Nephron (organoid): ENCODE measurements at regions not wholly inside any gene's neighbourhood (a gene's known extent, or its start where the extent isn't known, plus 50 kb on each side); places are given as distances from the start of the nearest gene placed in this dataset.

Experiments
- H3K27ac Mint-ChIP-seq, 3 experiments: 2 replicates each; pipeline ENCODE4 v1.8.0; 2020; ENCODE audit warnings: mixed read lengths in 3 of 3, mild to moderate bottlenecking in 2 of 3, moderate library complexity in 1 of 3
- H3K27me3 Mint-ChIP-seq: 2 replicates; pipeline ENCODE4 v1.8.0; 2021; ENCODE audit warnings: low read depth, mild to moderate bottlenecking, moderate library complexity, mixed read lengths
- H3K36me3 Mint-ChIP-seq: 2 replicates; pipeline ENCODE4 v1.8.0; 2020; ENCODE audit warnings: low read depth, mixed read lengths
- H3K4me1 Mint-ChIP-seq: 2 replicates; pipeline ENCODE4 v1.8.0; 2020; ENCODE audit warnings: mixed read lengths
- H3K4me3 Mint-ChIP-seq, 3 experiments: 2 replicates each; pipeline ENCODE4 v1.8.0; 2020; ENCODE audit warnings: mild to moderate bottlenecking in 3 of 3, mixed read lengths in 3 of 3, moderate library complexity in 2 of 3
- H3K9me3 Mint-ChIP-seq: 2 replicates; pipeline ENCODE4 v1.8.0; 2020; ENCODE audit warnings: mixed read lengths
- TF ChIP-seq, protein P1 (sequence below), 3 experiments: fragments of 200-600 bp; sonication (generic); IDR thresholded peaks; one replicate each; pipeline ENCODE4 v1.5.0; 2021; ENCODE audit warnings: antibody characterized with exemption in 3 of 3; ENCODE audit not compliant: unreplicated experiment in 3 of 3

DNA sequence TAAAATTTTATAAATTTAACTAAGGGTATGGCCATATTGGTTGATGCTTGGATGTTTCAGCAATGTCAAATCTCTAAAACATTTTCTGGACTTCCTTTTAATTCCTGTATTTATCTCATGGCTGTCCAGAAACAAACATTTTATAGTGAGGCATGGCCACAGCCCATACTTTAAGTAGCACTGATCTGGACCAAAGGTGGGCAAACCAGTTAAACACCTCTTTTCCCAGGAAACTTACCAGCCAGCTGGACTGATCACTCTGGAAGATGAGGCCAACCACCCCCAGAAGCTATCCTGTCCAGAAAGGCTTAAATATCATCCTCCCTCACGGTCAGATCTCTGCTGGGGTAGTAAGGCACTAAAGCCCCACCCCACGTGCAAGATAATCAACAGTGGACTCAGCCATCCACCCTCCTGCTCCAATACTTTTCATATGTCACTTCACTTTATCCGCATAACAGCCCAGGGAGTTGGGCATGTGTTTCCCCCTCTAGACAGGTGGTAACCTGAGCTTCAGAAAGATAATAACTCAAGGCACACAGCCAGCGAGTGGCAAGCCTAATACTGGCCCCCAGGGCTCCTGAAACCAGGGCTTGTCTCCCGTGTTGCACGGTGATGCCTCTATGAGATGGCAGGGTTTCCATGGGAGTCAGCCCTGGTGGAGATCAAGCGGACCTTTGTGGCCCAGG, 120.5 kb upstream of the NGF start:
- Mint-ChIP-seq H3K27ac (peak overlapping the region in 2 of 3 experiments; percentile 7 to 57), H3K9me3 (no peaks in the 10 kb centered on the region), H3K4me1 (peaks cover 30% of the 10 kb centered on the region), H3K4me3 (no peak overlapping the region), H3K27me3 (peaks cover 3% of the 10 kb centered on the region), H3K36me3 (no peaks in the 10 kb centered on the region)
- TF ChIP-seq, protein P1, sequence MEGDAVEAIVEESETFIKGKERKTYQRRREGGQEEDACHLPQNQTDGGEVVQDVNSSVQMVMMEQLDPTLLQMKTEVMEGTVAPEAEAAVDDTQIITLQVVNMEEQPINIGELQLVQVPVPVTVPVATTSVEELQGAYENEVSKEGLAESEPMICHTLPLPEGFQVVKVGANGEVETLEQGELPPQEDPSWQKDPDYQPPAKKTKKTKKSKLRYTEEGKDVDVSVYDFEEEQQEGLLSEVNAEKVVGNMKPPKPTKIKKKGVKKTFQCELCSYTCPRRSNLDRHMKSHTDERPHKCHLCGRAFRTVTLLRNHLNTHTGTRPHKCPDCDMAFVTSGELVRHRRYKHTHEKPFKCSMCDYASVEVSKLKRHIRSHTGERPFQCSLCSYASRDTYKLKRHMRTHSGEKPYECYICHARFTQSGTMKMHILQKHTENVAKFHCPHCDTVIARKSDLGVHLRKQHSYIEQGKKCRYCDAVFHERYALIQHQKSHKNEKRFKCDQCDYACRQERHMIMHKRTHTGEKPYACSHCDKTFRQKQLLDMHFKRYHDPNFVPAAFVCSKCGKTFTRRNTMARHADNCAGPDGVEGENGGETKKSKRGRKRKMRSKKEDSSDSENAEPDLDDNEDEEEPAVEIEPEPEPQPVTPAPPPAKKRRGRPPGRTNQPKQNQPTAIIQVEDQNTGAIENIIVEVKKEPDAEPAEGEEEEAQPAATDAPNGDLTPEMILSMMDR (IDR thresholded peaks at IDR 0.05; ENCODE audit: unreplicated experiment in 3 of 3) = no peak

DNA sequence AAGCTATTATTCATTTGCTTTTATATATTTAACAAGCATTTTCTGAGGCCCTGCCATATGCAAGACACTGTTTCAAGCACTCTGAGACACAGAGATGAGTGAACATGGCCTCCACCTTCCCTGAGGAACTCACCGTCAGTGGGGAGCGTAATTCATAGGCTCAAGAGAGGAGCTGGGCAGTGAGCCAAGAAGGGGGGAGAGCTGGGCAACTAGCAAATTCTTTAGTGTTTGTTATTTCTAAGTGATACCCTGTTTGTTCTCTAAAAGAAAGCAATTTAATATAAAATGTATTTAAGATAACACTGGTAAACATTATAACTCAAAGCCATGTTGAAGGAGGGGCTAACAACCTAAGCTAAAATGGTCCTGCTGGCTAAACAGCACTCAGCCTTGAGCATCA, 119.2 kb upstream of the NGF start:
- peaks cover 3% of the 10 kb centered on the region for H3K27me3 Mint-ChIP-seq
- peak overlapping the region; percentile 75 to 92 (median 80) for H3K27ac Mint-ChIP-seq
- H3K9me3 Mint-ChIP-seq = no peaks in the 10 kb centered on the region
- H3K4me1 Mint-ChIP-seq = peaks cover 30% of the 10 kb centered on the region
- TF ChIP-seq, protein P1 (IDR thresholded peaks at IDR 0.05; ENCODE audit: unreplicated experiment in 3 of 3) = no peak
- H3K4me3 Mint-ChIP-seq = no peak overlapping the region
- no peaks in the 10 kb centered on the region for H3K36me3 Mint-ChIP-seq

DNA sequence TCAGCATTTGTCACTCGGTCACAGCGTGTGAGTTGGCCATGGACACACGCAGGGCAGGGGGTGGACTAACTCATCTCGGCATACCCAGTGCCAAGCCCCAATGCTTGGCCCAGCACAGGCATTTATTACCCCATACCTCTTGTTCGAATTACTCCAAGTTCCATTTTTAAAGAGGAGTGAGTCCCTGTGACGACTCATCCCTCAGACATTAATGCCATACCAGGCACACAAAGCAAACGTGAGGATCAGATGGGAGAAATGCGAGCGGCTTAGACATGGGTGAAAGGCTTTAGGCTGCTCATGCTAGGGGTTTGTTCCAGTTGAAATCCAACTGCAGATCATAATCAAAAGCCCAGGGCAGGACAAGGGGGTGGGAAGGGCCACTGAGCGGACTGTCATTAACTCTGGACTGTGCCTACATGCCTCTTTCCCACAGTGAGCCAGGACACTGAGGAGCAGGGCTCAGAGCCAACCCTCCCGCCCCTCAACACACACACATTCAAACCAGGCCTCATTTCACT, 118.5 kb upstream of the NGF start:
- Mint-ChIP-seq H3K4me1 (peaks cover 30% of the 10 kb centered on the region), H3K27ac (peak overlapping the region; percentile 75 to 92 (median 80)), H3K27me3 (peaks cover 3% of the 10 kb centered on the region), H3K36me3 (no peaks in the 10 kb centered on the region), H3K4me3 (no peak overlapping the region), H3K9me3 (no peaks in the 10 kb centered on the region)
- TF ChIP-seq, protein P1 (IDR thresholded peaks at IDR 0.05; ENCODE audit: unreplicated experiment in 3 of 3) = no peak

DNA sequence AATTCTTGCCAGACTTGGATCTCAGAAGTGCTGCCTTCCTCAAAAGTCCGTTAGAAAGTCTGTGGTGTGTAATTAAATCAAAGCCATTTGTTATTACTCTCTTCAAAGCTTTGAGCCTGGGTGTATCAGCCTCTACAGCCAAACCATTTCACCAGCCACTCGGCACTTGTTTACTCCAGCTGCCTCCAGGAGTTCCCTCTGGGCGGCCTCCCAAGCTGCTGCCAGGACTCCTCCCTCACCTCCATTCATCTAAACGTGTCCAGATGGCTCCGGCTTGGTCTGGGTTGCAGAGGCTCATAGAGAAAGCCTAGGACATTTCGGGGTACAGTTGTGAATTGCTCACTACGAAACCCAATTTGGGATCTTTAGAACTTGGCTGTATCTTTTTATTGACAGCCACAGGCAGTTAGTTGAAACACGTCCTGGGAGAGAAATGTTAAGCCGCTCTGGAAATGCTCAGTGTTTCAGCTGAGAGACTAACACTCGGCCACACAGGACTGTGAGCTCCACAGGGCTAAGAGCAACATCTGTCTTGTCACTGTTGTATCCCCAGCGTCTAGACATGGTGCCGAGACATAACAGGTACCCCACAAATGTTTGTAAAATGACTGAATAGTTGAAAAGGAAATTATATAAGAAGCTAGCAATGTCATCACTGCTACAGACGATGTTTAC, 116.9 kb upstream of the NGF start:
- Mint-ChIP-seq H3K4me3 (no peak overlapping the region), H3K9me3 (peaks cover 2% of the 10 kb centered on the region)
- TF ChIP-seq, protein P1 (IDR thresholded peaks at IDR 0.05; ENCODE audit: unreplicated experiment in 3 of 3) = no peak

DNA sequence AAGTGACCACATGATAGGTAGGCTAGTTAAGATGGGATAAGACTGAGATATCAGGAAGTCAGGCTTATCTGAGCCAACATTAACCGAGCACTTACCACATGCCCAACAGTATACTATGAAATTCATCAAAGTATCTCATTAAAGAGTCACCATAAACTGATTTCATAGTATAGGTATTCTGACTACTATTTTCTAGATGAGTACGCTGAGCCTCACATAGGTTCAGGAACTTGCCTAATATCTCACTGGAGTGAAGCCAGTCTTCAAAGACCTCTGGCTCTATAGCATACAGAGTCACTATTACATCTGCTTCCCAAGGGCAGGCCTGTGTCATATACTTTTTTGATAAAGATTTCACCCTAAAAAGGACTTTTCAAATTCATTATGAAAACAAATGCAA, 115.6 kb upstream of the NGF start:
- Mint-ChIP-seq H3K27me3 (peaks cover under 1% of the 10 kb centered on the region), H3K27ac (peak overlapping the region in 1 of 3 experiments; percentile 78), H3K4me1 (peaks cover 41% of the 10 kb centered on the region)

More for the DNA sequence above, 116.9 kb upstream of the NGF start:
- H3K36me3 Mint-ChIP-seq = no peaks in the 10 kb centered on the region
- H3K27me3 Mint-ChIP-seq = peaks cover 3% of the 10 kb centered on the region
- peak overlapping the region in 2 of 3 experiments; percentile 78 to 85 for H3K27ac Mint-ChIP-seq
- H3K4me1 Mint-ChIP-seq = peaks cover 42% of the 10 kb centered on the region

More for the DNA sequence above, 115.6 kb upstream of the NGF start:
- H3K36me3 Mint-ChIP-seq = no peaks in the 10 kb centered on the region
- H3K4me3 Mint-ChIP-seq = no peak overlapping the region
- peaks cover 3% of the 10 kb centered on the region for H3K9me3 Mint-ChIP-seq
- TF ChIP-seq, protein P1 (IDR thresholded peaks at IDR 0.05; ENCODE audit: unreplicated experiment in 3 of 3) = no peak
